ENCODE measurements at regions not wholly inside any gene's neighbourhood (a gene's known extent, or its start where the extent isn't known, plus 50 kb on each side); places are given as distances from the start of the nearest gene placed in this dataset.

DNA sequence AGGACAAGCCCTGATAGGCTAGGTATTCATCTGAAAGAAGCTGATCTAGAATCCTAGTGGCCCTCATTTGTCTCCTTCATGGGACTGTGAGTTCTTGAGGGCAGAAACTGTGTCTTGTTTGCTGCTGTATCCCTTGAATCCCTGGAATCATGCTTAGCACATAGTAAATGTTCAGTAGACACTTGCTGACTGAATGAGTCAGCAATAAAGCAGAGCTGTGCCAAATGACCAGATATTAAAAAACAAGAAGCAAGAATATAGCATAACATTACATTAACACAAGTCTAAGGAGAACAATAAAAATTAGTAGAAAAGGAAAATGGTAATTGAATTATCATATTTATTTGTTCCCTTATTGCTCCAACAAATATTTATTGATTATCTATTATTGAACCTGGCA is 420.5 kb downstream of the ZSWIM6 start:
- no peak for TF ChIP-seq POLR2A (IDR thresholded peaks at IDR 0.05)
- no peak for TF ChIP-seq CTCF (IDR thresholded peaks at IDR 0.05)

Measured in testis (tissue), 2 donors.